AG09319 (cell line): ENCODE measurements at regions not wholly inside any gene's neighbourhood (a gene's known extent, or its start where the extent isn't known, plus 50 kb on each side); places are given as distances from the start of the nearest gene placed in this dataset.

Source experiments
- DNase-seq: peaks from one replicate; pipeline ENCODE4 v3.0.0-alpha.2; 2010; ENCODE audit warnings: low read depth; ENCODE audit errors: extremely low read depth
- CTCF ChIP-seq: IDR thresholded peaks from 2 replicates; pipeline ENCODE4 v1.5.1; 2011; ENCODE audit warnings: low read depth, mild to moderate bottlenecking, inconsistent platforms, low read length, moderate library complexity

DNA sequence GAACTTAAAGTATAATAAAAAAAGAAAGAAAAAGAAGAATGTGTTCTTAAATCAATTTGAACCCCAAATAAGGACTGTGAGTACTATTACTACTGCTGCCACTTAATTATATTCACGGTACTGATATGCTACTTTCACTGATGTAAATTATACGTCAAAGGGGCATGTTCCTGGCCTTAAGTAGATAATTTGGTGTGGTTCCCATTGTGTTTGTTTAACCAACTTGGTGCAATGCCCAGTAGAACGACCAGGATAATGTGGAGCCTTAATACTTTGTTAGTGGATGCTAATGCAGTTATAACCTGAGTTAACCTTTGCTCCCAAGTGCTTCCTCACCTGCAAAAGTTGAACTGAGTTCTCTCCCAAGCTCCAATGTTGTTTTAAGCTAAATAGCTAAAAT, 142.0 kb downstream of the NR4A2 start:
- no peak for TF ChIP-seq CTCF
- DNase-seq: no peak

GRCh38 chr2:156189584-156189983, 142.9 kb downstream of the NR4A2 start:
- no peak for DNase-seq
- no peak for TF ChIP-seq CTCF

GRCh38 chr2:156189143-156189542, 143.4 kb downstream of the NR4A2 start:
- no peak for TF ChIP-seq CTCF
- no peak for DNase-seq

DNA sequence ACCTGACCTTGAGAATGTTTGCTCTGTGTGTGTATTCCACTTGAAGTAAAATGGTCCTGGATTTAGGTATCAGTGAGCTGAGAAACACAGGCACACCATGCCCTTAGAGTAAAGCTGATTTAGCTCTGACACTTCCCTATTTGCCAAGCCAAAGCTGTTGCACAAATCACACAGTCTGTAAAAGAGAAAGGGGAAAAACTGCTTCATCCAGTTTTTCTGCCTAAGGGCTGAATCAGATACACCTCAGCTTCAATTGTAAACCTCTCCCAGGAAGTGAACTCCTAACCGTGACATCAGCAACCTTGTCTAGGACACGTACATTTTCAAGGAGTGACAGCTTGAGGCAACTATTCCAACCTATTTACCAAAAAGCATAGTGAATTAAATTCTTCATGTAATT, 150.4 kb downstream of the NR4A2 start:
- DNase-seq: no peak
- TF ChIP-seq CTCF: no peak

- TF ChIP-seq CTCF: no peak
- no peak for DNase-seq
These were observed 151.3 kb downstream of the NR4A2 start for GRCh38 chr2:156181208-156181607.

DNA sequence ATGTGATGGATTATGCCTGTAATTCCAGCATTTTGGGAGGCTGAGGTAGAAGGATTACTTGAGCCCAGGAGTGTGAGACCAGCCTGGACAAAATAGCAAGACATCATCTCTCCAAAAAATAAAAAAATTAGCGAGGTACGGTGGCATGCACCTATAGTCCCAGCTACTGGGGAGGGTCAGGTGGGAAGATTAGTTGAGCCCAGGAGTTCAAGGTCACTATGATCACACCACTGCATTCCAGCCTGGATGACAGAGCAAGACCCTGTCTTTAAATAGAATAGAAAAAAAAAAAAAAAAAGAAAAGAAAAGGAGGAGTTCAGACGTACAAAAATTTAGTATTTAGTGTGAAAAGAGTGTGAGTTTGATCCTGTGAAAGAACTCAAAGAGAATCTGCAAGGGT, 154.9 kb downstream of the NR4A2 start:
- DNase-seq: no peak

DNA sequence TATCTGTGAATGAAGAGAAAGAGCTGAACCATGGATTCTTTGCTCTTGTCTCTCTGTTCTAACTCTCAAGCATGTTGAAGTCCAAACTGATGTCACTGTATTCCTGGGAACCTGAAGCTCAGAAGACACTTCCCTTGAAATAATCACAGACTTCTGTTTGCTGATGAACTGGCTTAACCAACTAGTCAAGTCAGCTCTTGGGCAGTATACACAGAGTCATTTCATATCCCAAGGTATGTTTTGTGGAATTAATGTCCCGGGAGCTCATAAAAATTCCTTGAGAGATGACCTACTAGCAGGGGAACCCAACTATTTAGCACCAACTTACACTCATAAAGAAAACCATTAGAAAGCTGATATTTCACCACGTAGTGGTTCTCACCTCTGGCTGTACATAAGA, 156.6 kb downstream of the NR4A2 start:
- no peak for TF ChIP-seq CTCF
- DNase-seq: no peak

More for the DNA sequence above, 154.9 kb downstream of the NR4A2 start:
- no peak for TF ChIP-seq CTCF
